HG03139 (cell line): ENCODE measurements at regions not wholly inside any gene's neighbourhood (a gene's known extent, or its start where the extent isn't known, plus 50 kb on each side); places are given as distances from the start of the nearest gene placed in this dataset.

Experiments used
- ATAC-seq: cut with Tn5 transposase; IDR thresholded peaks from one replicate; pipeline ENCODE4 v1.9.1; 2021; ENCODE audit not compliant: unreplicated experiment

GRCh38 chr18:64271975-64272659 lies 123.2 kb upstream of the LINC00305 start:
- no peak for ATAC-seq

GRCh38 chr18:64271246-64271645 lies 122.4 kb upstream of the LINC00305 start:
- ATAC-seq, result no peak

- ATAC-seq, result no peak
These were observed 121.7 kb upstream of the LINC00305 start for GRCh38 chr18:64270608-64271007.

- no peak for ATAC-seq
These were observed 121.2 kb upstream of the LINC00305 start for GRCh38 chr18:64270121-64270520.

- no peak for ATAC-seq
These were observed 115.3 kb upstream of the LINC00305 start for GRCh38 chr18:64264171-64264570.

GRCh38 chr18:64260810-64261209 lies 111.9 kb upstream of the LINC00305 start:
- no peak for ATAC-seq

GRCh38 chr18:64259871-64260270 lies 111.0 kb upstream of the LINC00305 start:
- no peak for ATAC-seq

GRCh38 chr18:64258111-64258650 lies 109.3 kb upstream of the LINC00305 start:
- no peak for ATAC-seq

GRCh38 chr18:64254399-64255093 lies 105.7 kb upstream of the LINC00305 start:
- no peak for ATAC-seq

GRCh38 chr18:64253873-64254272 lies 105.0 kb upstream of the LINC00305 start:
- no peak for ATAC-seq

- ATAC-seq, result no peak
These were observed 104.3 kb upstream of the LINC00305 start for GRCh38 chr18:64253222-64253621.

GRCh38 chr18:64248836-64249235 lies 99.9 kb upstream of the LINC00305 start:
- no peak for ATAC-seq

- ATAC-seq, result no peak
These were observed 96.4 kb upstream of the LINC00305 start for GRCh38 chr18:64245126-64245861.

GRCh38 chr18:64244571-64244970 lies 95.7 kb upstream of the LINC00305 start:
- ATAC-seq, result no peak

GRCh38 chr18:64240316-64240715 lies 91.4 kb upstream of the LINC00305 start:
- no peak for ATAC-seq

GRCh38 chr18:64238076-64238475 lies 89.2 kb upstream of the LINC00305 start:
- no peak for ATAC-seq

- ATAC-seq, result no peak
These were observed 85.4 kb upstream of the LINC00305 start for GRCh38 chr18:64234321-64234720.

- ATAC-seq, result no peak
These were observed 85.0 kb upstream of the LINC00305 start for GRCh38 chr18:64233851-64234250.

- ATAC-seq, result no peak
These were observed 72.1 kb upstream of the LINC00305 start for GRCh38 chr18:64220941-64221340.

GRCh38 chr18:64219517-64219916 lies 70.6 kb upstream of the LINC00305 start:
- no peak for ATAC-seq

GRCh38 chr18:64210401-64210949 lies 61.6 kb upstream of the LINC00305 start:
- no peak for ATAC-seq
